ENCODE measurements at regions not wholly inside any gene's neighbourhood (a gene's known extent, or its start where the extent isn't known, plus 50 kb on each side); places are given as distances from the start of the nearest gene placed in this dataset.

DNA sequence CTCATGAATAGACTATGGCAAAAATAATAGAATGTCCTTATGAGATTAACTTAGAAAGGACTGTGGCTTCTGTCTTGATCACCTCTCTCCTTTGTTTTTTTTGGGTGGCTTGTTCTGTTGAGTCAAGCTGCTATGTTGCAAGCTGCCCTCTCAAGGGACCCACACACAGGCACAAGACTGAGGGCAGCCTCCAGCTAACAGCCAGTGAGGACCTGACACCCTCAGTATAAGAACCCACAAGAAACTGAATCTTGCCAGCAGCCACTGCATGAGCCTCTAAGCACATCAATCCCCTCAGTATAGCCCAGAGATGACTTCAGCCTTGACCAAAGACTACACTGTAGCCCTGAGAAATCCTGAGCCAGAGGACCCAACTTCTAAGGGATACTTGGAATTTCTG lies 361.1 kb downstream of the MCTP2 start:
- TF ChIP-seq, protein P1, sequence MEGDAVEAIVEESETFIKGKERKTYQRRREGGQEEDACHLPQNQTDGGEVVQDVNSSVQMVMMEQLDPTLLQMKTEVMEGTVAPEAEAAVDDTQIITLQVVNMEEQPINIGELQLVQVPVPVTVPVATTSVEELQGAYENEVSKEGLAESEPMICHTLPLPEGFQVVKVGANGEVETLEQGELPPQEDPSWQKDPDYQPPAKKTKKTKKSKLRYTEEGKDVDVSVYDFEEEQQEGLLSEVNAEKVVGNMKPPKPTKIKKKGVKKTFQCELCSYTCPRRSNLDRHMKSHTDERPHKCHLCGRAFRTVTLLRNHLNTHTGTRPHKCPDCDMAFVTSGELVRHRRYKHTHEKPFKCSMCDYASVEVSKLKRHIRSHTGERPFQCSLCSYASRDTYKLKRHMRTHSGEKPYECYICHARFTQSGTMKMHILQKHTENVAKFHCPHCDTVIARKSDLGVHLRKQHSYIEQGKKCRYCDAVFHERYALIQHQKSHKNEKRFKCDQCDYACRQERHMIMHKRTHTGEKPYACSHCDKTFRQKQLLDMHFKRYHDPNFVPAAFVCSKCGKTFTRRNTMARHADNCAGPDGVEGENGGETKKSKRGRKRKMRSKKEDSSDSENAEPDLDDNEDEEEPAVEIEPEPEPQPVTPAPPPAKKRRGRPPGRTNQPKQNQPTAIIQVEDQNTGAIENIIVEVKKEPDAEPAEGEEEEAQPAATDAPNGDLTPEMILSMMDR (IDR thresholded peaks at IDR 0.05; ENCODE audit: insufficient read depth, low read length, severe bottlenecking) = no peak
- no peak overlapping the region for H3K4me3 ChIP-seq (ENCODE audit: low read depth, low read length)
- FAIRE-seq (no peak), DNase-seq (ENCODE audit: low read depth) (no peak)
- no peaks in the 10 kb centered on the region for H3K27me3 ChIP-seq (ENCODE audit: control insufficient read depth, insufficient read depth, low read length)
- H3K36me3 ChIP-seq (ENCODE audit: control insufficient read depth, insufficient read depth, low read length) = no peaks in the 10 kb centered on the region

DNA sequence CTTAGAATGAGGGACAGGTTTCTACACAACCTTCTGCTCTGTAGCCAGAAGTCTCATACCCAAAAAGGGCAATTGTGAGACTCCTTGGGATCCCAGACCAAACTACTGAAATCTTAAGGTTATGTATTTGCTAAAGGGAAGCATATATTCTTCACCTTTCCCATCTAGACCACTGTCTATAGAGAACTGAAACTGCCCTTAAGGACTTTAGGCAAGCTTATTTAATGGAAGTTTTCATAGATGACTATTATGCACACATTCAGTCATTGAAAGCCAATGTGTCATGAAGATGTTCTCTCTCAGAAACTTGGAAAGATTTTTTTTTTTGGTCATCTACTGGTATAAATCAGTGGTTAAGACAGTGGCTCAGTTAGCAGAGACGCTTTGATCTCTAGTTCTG lies 365.3 kb downstream of the MCTP2 start:
- H3K36me3 ChIP-seq (ENCODE audit: control insufficient read depth, insufficient read depth, low read length) = no peaks in the 10 kb centered on the region
- no peak for FAIRE-seq
- TF ChIP-seq, protein P1 (IDR thresholded peaks at IDR 0.05; ENCODE audit: insufficient read depth, low read length, severe bottlenecking) = no peak
- H3K4me3 ChIP-seq (ENCODE audit: low read depth, low read length) = no peak overlapping the region
- no peak for DNase-seq (ENCODE audit: low read depth)
- no peaks in the 10 kb centered on the region for H3K27me3 ChIP-seq (ENCODE audit: control insufficient read depth, insufficient read depth, low read length)

GRCh38 chr15:94600505-94600904 lies 369.1 kb downstream of the MCTP2 start:
- no peak for FAIRE-seq
- no peaks in the 10 kb centered on the region for H3K36me3 ChIP-seq (ENCODE audit: control insufficient read depth, insufficient read depth, low read length)
- no peaks in the 10 kb centered on the region for H3K27me3 ChIP-seq (ENCODE audit: control insufficient read depth, insufficient read depth, low read length)
- TF ChIP-seq, protein P1 (IDR thresholded peaks at IDR 0.05; ENCODE audit: insufficient read depth, low read length, severe bottlenecking) = no peak
- no peak for DNase-seq (ENCODE audit: low read depth)
- H3K4me3 ChIP-seq (ENCODE audit: low read depth, low read length) = no peak overlapping the region

DNA sequence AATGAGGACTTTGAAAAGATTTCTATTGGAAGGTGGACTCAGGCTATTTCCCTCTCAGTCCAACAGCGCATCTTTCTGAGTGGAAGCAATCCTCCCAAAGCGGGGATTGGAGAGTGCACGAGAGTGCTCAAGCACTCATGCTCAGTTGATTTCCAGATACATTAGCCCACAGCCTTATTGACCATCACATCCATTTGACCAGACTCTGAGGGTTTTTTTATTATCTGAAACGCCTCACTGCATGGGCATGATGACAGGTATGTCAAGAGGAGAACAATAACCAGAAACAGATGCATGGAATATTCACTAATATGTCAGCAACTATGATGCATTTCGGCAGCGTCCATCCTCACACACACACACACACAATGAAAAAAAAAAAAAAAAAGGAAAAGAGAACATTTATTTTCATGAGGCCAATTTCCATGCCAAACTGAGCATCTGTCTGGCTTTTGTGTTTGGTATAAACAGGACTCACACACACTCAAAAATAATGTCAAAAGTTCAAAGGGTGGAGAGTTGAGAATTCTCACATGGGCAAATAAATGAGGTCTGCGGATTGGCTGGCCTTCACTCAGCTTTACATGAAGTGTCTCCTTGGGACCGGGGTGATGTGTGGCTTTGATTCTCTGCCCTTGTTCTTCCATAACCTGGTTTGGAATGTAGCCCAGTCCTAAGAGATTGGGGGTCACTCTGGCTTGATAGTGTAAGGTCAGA lies 371.6 kb downstream of the MCTP2 start:
- FAIRE-seq (no peak), DNase-seq (ENCODE audit: low read depth) (no peak)
- TF ChIP-seq, protein P1 (IDR thresholded peaks at IDR 0.05; ENCODE audit: insufficient read depth, low read length, severe bottlenecking) = no peak
- Histone ChIP-seq H3K4me3 (ENCODE audit: low read depth, low read length) (no peak overlapping the region), H3K27me3 (ENCODE audit: control insufficient read depth, insufficient read depth, low read length) (no peaks in the 10 kb centered on the region), H3K36me3 (ENCODE audit: control insufficient read depth, insufficient read depth, low read length) (no peaks in the 10 kb centered on the region)

GRCh38 chr15:94606286-94606685 lies 374.9 kb downstream of the MCTP2 start:
- H3K27me3 ChIP-seq (ENCODE audit: control insufficient read depth, insufficient read depth, low read length) = no peaks in the 10 kb centered on the region
- FAIRE-seq = no peak

More at GRCh38 chr15:94606286-94606685, 374.9 kb downstream of the MCTP2 start:
- TF ChIP-seq, protein P1 (IDR thresholded peaks at IDR 0.05; ENCODE audit: insufficient read depth, low read length, severe bottlenecking) = no peak
- no peak for DNase-seq (ENCODE audit: low read depth)
- Histone ChIP-seq H3K4me3 (ENCODE audit: low read depth, low read length) (no peak overlapping the region), H3K36me3 (ENCODE audit: control insufficient read depth, insufficient read depth, low read length) (no peaks in the 10 kb centered on the region)
